K562 (cell line): ENCODE measurements at regions not wholly inside any gene's neighbourhood (a gene's known extent, or its start where the extent isn't known, plus 50 kb on each side); places are given as distances from the start of the nearest gene placed in this dataset.

Experiments used
- ATAC-seq: fragments of 200-7000 bp; cut with Tn5 transposase; 3 replicates; pipeline ENCODE4 v1.9.1; 2020; ENCODE audit warnings: moderate library complexity
- BruUV-seq: library from RNA; stranded (reverse); fragments of 400-500 nt; replicated peaks from 2 replicates; lab custom pipeline; 2021; lab: Mats Ljungman, UMichigan
- CTCF ChIA-PET: fragments of 300-600 bp; formaldehyde crosslinking; extraction: SDS; loops from one replicate; lab custom pipeline; 2021; ENCODE audit warnings: low intra/inter-chr PET ratio; lab: Yijun Ruan, JAX
- POLR2A ChIA-PET: fragments of 300-600, 350-650 bp; sonication (Branson Sonifier 250); formaldehyde crosslinking; extraction: SDS; loops from one replicate; lab custom pipeline; 2021; ENCODE audit warnings: antibody characterized with exemption, inconsistent platforms; lab: Yijun Ruan, JAX
- DNase-seq, 4 experiments: peaks; one replicate each; pipeline versions ENCODE4 v3.0.0 to v3.0.0-alpha.2; 2011 to 2018; ENCODE audit warnings: low spot score in 3 of 4, mixed read lengths in 3 of 4; ENCODE audit errors: extremely low read depth in 1 of 4
- FAIRE-seq: peaks from 2 replicates; lab custom pipeline; 2011; peaks lifted over from hg19 to GRCh38; lab: Jason Lieb, UNC
- H2AFZ ChIP-seq: 2 replicates; pipeline ENCODE4 v1.6.0; 2011; ENCODE audit warnings: low read depth, low read length, control low read depth, inconsistent platforms
- H3K27ac ChIP-seq: fragments of 200-600 bp; 3 replicates; pipeline ENCODE4 v1.8.0; 2011; ENCODE audit warnings: low read depth, mild to moderate bottlenecking, control low read depth, inconsistent platforms, low read length, moderate library complexity, mixed read lengths; ENCODE audit errors: extremely low read depth
- H3K27me3 ChIP-seq, 2 experiments: fragments of 300-600 bp in 1 of 2; 2 replicates in 1 of 2; 3 replicates in 1 of 2; pipeline versions ENCODE4 v1.6.0 to v1.8.0; 2011; ENCODE audit warnings: inconsistent platforms in 2 of 2, low read length in 2 of 2, mild to moderate bottlenecking in 1 of 2, mixed read lengths in 1 of 2, moderate library complexity in 1 of 2; ENCODE audit not compliant: control insufficient read depth in 2 of 2, insufficient read depth in 2 of 2
- H3K36me3 ChIP-seq: fragments of 300-600 bp; 3 replicates; pipeline ENCODE4 v1.8.0; 2011; ENCODE audit warnings: mild to moderate bottlenecking, low read length, inconsistent platforms; ENCODE audit not compliant: control insufficient read depth, insufficient read depth
- H3K4me1 ChIP-seq, 2 experiments: fragments of 200-600 bp in 1 of 2; replicated peaks in 1 of 2; 2 replicates in 1 of 2; 3 replicates in 1 of 2; pipeline versions ENCODE4 v1.5.1 to v1.8.0; 2011; ENCODE audit warnings: inconsistent platforms in 2 of 2, low read length in 2 of 2, mild to moderate bottlenecking in 1 of 2, mixed read lengths in 1 of 2, moderate library complexity in 1 of 2; ENCODE audit not compliant: control insufficient read depth in 2 of 2, insufficient read depth in 2 of 2
- H3K4me2 ChIP-seq: 2 replicates; pipeline ENCODE4 v1.6.1; 2011; ENCODE audit warnings: low read length, control low read depth, inconsistent platforms, mixed read lengths; ENCODE audit not compliant: insufficient read depth
- H3K4me3 ChIP-seq: fragments of 200-600 bp; sonication (generic), shearing (Covaris generic); 2 replicates; pipeline ENCODE4 v1.5.1; 2016; ENCODE audit warnings: control low read depth, inconsistent platforms
- H3K79me2 ChIP-seq: fragments of 200-600 bp; 3 replicates; pipeline ENCODE4 v1.8.0; 2011; ENCODE audit warnings: low read length, inconsistent platforms; ENCODE audit not compliant: control insufficient read depth, insufficient read depth
- H3K9ac ChIP-seq, 2 experiments: 2 replicates each; pipeline versions ENCODE4 v1.6.0 to v1.6.1; 2011; ENCODE audit warnings: low read depth in 2 of 2, low read length in 2 of 2, control low read depth in 1 of 2, inconsistent platforms in 1 of 2, mild to moderate bottlenecking in 1 of 2, mixed read lengths in 1 of 2; ENCODE audit not compliant: insufficient read depth in 1 of 2
- H3K9me1 ChIP-seq: one replicate; pipeline ENCODE4 v1.6.0; 2011; ENCODE audit warnings: inconsistent platforms, mild to moderate bottlenecking, low read length, moderate library complexity; ENCODE audit not compliant: control insufficient read depth, insufficient read depth
- H3K9me3 ChIP-seq: replicated peaks from 2 replicates; pipeline ENCODE4 v1.5.1; 2011; ENCODE audit warnings: low read depth, low read length, inconsistent platforms; ENCODE audit not compliant: control insufficient read depth, insufficient read depth
- H4K20me1 ChIP-seq: replicated peaks from 2 replicates; pipeline ENCODE4 v1.6.1; 2011; ENCODE audit warnings: low read length, inconsistent platforms, mixed read lengths; ENCODE audit not compliant: control insufficient read depth, insufficient read depth
- HIVEP1 ChIP-seq: fragments of 250-450 bp; sonication (Bioruptor Pico); IDR thresholded peaks from 2 replicates; pipeline ENCODE4 v1.4.0; 2020; ENCODE audit warnings: mild to moderate bottlenecking
- NCOA4 ChIP-seq: fragments of 450-650 bp; IDR thresholded peaks from 2 replicates; pipeline ENCODE4 v1.6.1; 2018; ENCODE audit warnings: mild to moderate bottlenecking; ENCODE audit not compliant: partially characterized antibody
- NCOR1 ChIP-seq: fragments of 450-650 bp; IDR thresholded peaks from 2 replicates; pipeline ENCODE4 v1.6.1; 2016; ENCODE audit warnings: mild to moderate bottlenecking, moderate library complexity
- PCBP1 ChIP-seq: fragments of 200-400 bp; formaldehyde crosslinking; IDR thresholded peaks from 2 replicates; pipeline ENCODE4 v1.6.1; 2018; ENCODE audit warnings: mild to moderate bottlenecking, low read depth, low read length; ENCODE audit not compliant: poor library complexity, severe bottlenecking
- RBM14 ChIP-seq: fragments of 200-400 bp; formaldehyde crosslinking; IDR thresholded peaks from 2 replicates; pipeline ENCODE4 v1.6.1; 2018; ENCODE audit warnings: low read depth, mild to moderate bottlenecking, low read length, moderate library complexity, borderline replicate concordance; ENCODE audit not compliant: insufficient read depth
- SMAD1 ChIP-seq: fragments of 150-350 bp; IDR thresholded peaks from 2 replicates; pipeline ENCODE4 v1.6.1; 2014; ENCODE audit warnings: low read length, low read depth; ENCODE audit not compliant: partially characterized antibody
- SMARCA4 ChIP-seq: fragments of 450-650 bp; IDR thresholded peaks from 2 replicates; pipeline ENCODE4 v1.6.1; 2016
- SP1 ChIP-seq: sonication (generic); formaldehyde crosslinking; IDR thresholded peaks from 2 replicates; pipeline ENCODE4 v1.8.1; 2022; ENCODE audit warnings: mild to moderate bottlenecking, missing genetic modification reagents
- SREBF2 ChIP-seq: sonication (generic); formaldehyde crosslinking; IDR thresholded peaks from 2 replicates; pipeline ENCODE4 v1.4.0; 2020; ENCODE audit warnings: mild to moderate bottlenecking, missing genetic modification reagents
- TARDBP ChIP-seq: fragments of 450-650 bp; IDR thresholded peaks from 2 replicates; pipeline ENCODE4 v1.6.1; 2016
- TCF7L2 ChIP-seq: fragments of 150-350 bp; IDR thresholded peaks from 2 replicates; pipeline ENCODE4 v1.6.1; 2016; ENCODE audit warnings: low read depth, mild to moderate bottlenecking, low read length, moderate library complexity
- in situ Hi-C: fragments of 300-500 bp; cut with MboI; formaldehyde crosslinking; loops from 4 replicates; pipeline ENCODE4 v1.15.0; 2018; ENCODE audit warnings: inconsistent platforms, mixed read lengths
- intact Hi-C: fragments of 100-400 bp; cut with micrococcal nuclease; formaldehyde crosslinking; loops from 2 replicates; pipeline ENCODE4 v1.14.2; 2022
- TF ChIP-seq, protein P1 (sequence below): fragments of 450-650 bp; formaldehyde crosslinking; IDR thresholded peaks from 2 replicates; pipeline ENCODE4 v1.4.0; 2020; ENCODE audit warnings: mild to moderate bottlenecking, moderate library complexity

DNA sequence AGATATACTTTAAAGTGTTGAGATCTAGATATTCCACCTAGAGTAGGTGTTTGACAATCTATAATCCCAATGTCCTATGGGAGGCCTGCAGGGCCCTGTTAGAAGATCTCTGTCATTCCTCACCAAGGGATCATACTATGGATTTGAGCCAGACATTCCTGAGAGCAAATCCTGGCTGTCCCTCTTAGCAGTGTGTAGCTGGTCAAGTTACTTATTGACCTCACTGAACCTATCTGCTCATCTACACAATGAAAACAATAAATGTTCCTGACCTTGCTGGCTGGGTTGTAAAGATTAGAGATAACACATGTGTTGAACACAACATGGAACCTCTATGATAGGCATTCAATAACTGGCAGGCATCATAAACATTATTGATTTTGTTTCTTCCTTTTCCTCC lies 265.6 kb upstream of the ATP11B start:
- no TSS peak for BruUV-seq
- H2AFZ ChIP-seq: no peak overlapping the region
- no peaks in the 10 kb centered on the region for H3K36me3 ChIP-seq
- no peaks in the 10 kb centered on the region for H3K9me3 ChIP-seq
- FAIRE-seq (no peak), DNase-seq (no peak), ATAC-seq (no peak)
- H3K9ac ChIP-seq: no peak overlapping the region
- no peaks in the 10 kb centered on the region for H3K27me3 ChIP-seq
- H3K4me2 ChIP-seq: no peak overlapping the region
- H3K4me3 ChIP-seq: no peak overlapping the region
- H3K9me1 ChIP-seq: no peaks in the 10 kb centered on the region
- no peaks in the 10 kb centered on the region for H4K20me1 ChIP-seq
- H3K79me2 ChIP-seq: no peaks in the 10 kb centered on the region
- TF ChIP-seq SMARCA4 (no peak), TCF7L2 (no peak), SMAD1 (no peak), NCOR1 (no peak), NCOA4 (no peak), PCBP1 (no peak), SP1 (no peak), TARDBP (no peak), RBM14 (no peak), SREBF2 (no peak), HIVEP1 (CRISPR knock-in tag) (no peak)
- TF ChIP-seq, protein P1, sequence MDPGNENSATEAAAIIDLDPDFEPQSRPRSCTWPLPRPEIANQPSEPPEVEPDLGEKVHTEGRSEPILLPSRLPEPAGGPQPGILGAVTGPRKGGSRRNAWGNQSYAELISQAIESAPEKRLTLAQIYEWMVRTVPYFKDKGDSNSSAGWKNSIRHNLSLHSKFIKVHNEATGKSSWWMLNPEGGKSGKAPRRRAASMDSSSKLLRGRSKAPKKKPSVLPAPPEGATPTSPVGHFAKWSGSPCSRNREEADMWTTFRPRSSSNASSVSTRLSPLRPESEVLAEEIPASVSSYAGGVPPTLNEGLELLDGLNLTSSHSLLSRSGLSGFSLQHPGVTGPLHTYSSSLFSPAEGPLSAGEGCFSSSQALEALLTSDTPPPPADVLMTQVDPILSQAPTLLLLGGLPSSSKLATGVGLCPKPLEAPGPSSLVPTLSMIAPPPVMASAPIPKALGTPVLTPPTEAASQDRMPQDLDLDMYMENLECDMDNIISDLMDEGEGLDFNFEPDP (CRISPR knock-in tag): no peak
- in situ Hi-C loops: no loop called here
- no peak overlapping the region for H3K27ac ChIP-seq
- intact Hi-C loops: no loop called here
- POLR2A ChIA-PET: no interaction called here
- no peaks in the 10 kb centered on the region for H3K4me1 ChIP-seq
- CTCF ChIA-PET: no interaction called here
